Astrocyte (in vitro differentiated cells and primary cell): ENCODE measurements at regions not wholly inside any gene's neighbourhood (a gene's known extent, or its start where the extent isn't known, plus 50 kb on each side); places are given as distances from the start of the nearest gene placed in this dataset.

Experiments used
- CTCF ChIP-seq: IDR thresholded peaks from 2 replicates; pipeline ENCODE4 v1.5.1; 2011; ENCODE audit warnings: low read depth, mild to moderate bottlenecking, inconsistent platforms, low read length, moderate library complexity; ENCODE audit not compliant: insufficient read depth
- EZH2 ChIP-seq: IDR thresholded peaks from 2 replicates; pipeline ENCODE4 v1.6.1; 2012; ENCODE audit warnings: mild to moderate bottlenecking, low read length, inconsistent platforms; ENCODE audit not compliant: insufficient read depth

- TF ChIP-seq CTCF (no peak), EZH2 (no peak)
Observed at GRCh38 chr3:177418787-177419186, 221.5 kb upstream of the TBL1XR1 start.
